ENCODE measurements at regions not wholly inside any gene's neighbourhood (a gene's known extent, or its start where the extent isn't known, plus 50 kb on each side); places are given as distances from the start of the nearest gene placed in this dataset.
"Not testable (repeated sequence)": the region's sequence is repeated elsewhere in the genome, so short reads cannot be mapped to it uniquely, and the experiment has no call there.

- intact Hi-C loops (cut with DNase I), result no loop called here
- DNase-seq, result no peak
Observed at GRCh38 chr13:79194272-79194671, 211.8 kb downstream of the RBM26 start.

GRCh38 chr13:79191501-79191900 is 214.6 kb downstream of the RBM26 start:
- no peak for DNase-seq
- intact Hi-C loops (cut with DNase I), result no loop called here

GRCh38 chr13:79190932-79191331 is 215.1 kb downstream of the RBM26 start:
- intact Hi-C loops (cut with DNase I), result no loop called here
- no peak for DNase-seq

GRCh38 chr13:79187917-79188690 is 218.0 kb downstream of the RBM26 start:
- intact Hi-C loops (cut with DNase I), result no loop called here
- DNase-seq, result no peak

- intact Hi-C loops (cut with DNase I), result no loop called here
- no peak for DNase-seq
Observed at GRCh38 chr13:79185580-79185979, 220.5 kb downstream of the RBM26 start.

GRCh38 chr13:79183231-79183630 is 222.8 kb downstream of the RBM26 start:
- DNase-seq, result no peak

GRCh38 chr13:79173691-79174090 is 232.4 kb downstream of the RBM26 start:
- intact Hi-C loops (cut with DNase I); DNase-seq: not testable (repeated sequence)

More at GRCh38 chr13:79183231-79183630, 222.8 kb downstream of the RBM26 start:
- intact Hi-C loops (cut with DNase I), result no loop called here

GRCh38 chr13:79172924-79173323 is 233.1 kb downstream of the RBM26 start:
- intact Hi-C loops (cut with DNase I); DNase-seq: not testable (repeated sequence)

GRCh38 chr13:79171141-79172061 is 234.7 kb downstream of the RBM26 start:
- no peak for DNase-seq
- intact Hi-C loops (cut with DNase I), result no loop called here

GRCh38 chr13:79160818-79161217 is 245.2 kb downstream of the RBM26 start:
- no peak for DNase-seq
- intact Hi-C loops (cut with DNase I), result no loop called here

- DNase-seq, result no peak
- intact Hi-C loops (cut with DNase I), result no loop called here
Observed at GRCh38 chr13:79155883-79156282, 250.2 kb downstream of the RBM26 start.

GRCh38 chr13:79149210-79149609 is 256.8 kb downstream of the RBM26 start:
- intact Hi-C loops (cut with DNase I), result no loop called here
- no peak for DNase-seq

- intact Hi-C loops (cut with DNase I), result no loop called here
- DNase-seq, result no peak
Observed at GRCh38 chr13:79141082-79141481, 265.0 kb downstream of the RBM26 start.

- DNase-seq, result no peak
- intact Hi-C loops (cut with DNase I), result no loop called here
Observed at GRCh38 chr13:79128158-79128557, 277.9 kb downstream of the RBM26 start.

GRCh38 chr13:79126706-79127105 is 279.3 kb downstream of the RBM26 start:
- DNase-seq, result no peak
- intact Hi-C loops (cut with DNase I), result no loop called here

- DNase-seq, result no peak
- intact Hi-C loops (cut with DNase I), result no loop called here
Observed at GRCh38 chr13:79124183-79124582, 281.9 kb downstream of the RBM26 start.

GRCh38 chr13:79121286-79121685 is 284.8 kb downstream of the RBM26 start:
- no peak for DNase-seq
- intact Hi-C loops (cut with DNase I), result no loop called here

- no peak for DNase-seq
- intact Hi-C loops (cut with DNase I), result no loop called here
Observed at GRCh38 chr13:79119578-79120107, 286.4 kb downstream of the RBM26 start.

- no peak for DNase-seq
- intact Hi-C loops (cut with DNase I), result no loop called here
Observed at GRCh38 chr13:79112016-79112415, 294.0 kb downstream of the RBM26 start.
